K562 (cell line): ENCODE measurements at regions not wholly inside any gene's neighbourhood (a gene's known extent, or its start where the extent isn't known, plus 50 kb on each side); places are given as distances from the start of the nearest gene placed in this dataset.

Source experiments
- CBX5 ChIP-seq: IDR thresholded peaks from 2 replicates; pipeline ENCODE4 v1.6.1; 2014; ENCODE audit warnings: low read depth, borderline replicate concordance
- ETV1 ChIP-seq: fragments of 450-650 bp; conservative IDR thresholded peaks from 2 replicates; pipeline ENCODE4 v1.6.1; 2016; ENCODE audit warnings: missing genetic modification characterization, control low read depth, low read depth, missing compliant biosample characterization
- FOXK2 ChIP-seq, 2 experiments: fragments of 450-650 bp; IDR thresholded peaks in 1 of 2; conservative IDR thresholded peaks in 1 of 2; 2 replicates each; pipeline ENCODE4 v1.6.1; 2016; ENCODE audit warnings: low read depth in 2 of 2, mild to moderate bottlenecking in 1 of 2
- KAT7 ChIP-seq: sonication (generic); formaldehyde crosslinking; IDR thresholded peaks from 2 replicates; pipeline ENCODE4 v1.8.0; 2022; ENCODE audit warnings: missing genetic modification reagents, mild to moderate bottlenecking, borderline replicate concordance
- MEF2A ChIP-seq: IDR thresholded peaks from 2 replicates; pipeline ENCODE4 v1.6.1; 2011; ENCODE audit warnings: low read depth, mild to moderate bottlenecking, low read length, moderate library complexity; ENCODE audit not compliant: control insufficient read depth
- MEIS2 ChIP-seq: fragments of 450-650 bp; IDR thresholded peaks from 2 replicates; pipeline ENCODE4 v1.6.1; 2014; ENCODE audit warnings: mild to moderate bottlenecking; ENCODE audit not compliant: partially characterized antibody
- MIER1 ChIP-seq: fragments of 450-650 bp; IDR thresholded peaks from 2 replicates; pipeline ENCODE4 v1.6.1; 2016; ENCODE audit warnings: antibody characterized with exemption, mild to moderate bottlenecking, low read depth
- NEUROD1 ChIP-seq: fragments of 150-350 bp; IDR thresholded peaks from 2 replicates; pipeline ENCODE4 v1.6.1; 2014; ENCODE audit warnings: borderline replicate concordance, low read length, low read depth; ENCODE audit not compliant: partially characterized antibody
- NFE2 ChIP-seq: IDR thresholded peaks from 2 replicates; pipeline ENCODE4 v1.6.1; 2014; ENCODE audit warnings: antibody characterized with exemption, low read depth
- POLR2A ChIP-seq: fragments of 450-650 bp; conservative IDR thresholded peaks from 2 replicates; pipeline ENCODE4 v1.6.1; 2016
- RBM15 ChIP-seq: fragments of 200-400 bp; formaldehyde crosslinking; IDR thresholded peaks from 2 replicates; pipeline ENCODE4 v1.6.1; 2018; ENCODE audit warnings: mild to moderate bottlenecking, low read length, moderate library complexity; ENCODE audit not compliant: insufficient read depth
- SETDB1 ChIP-seq: IDR thresholded peaks from one replicate; pipeline ENCODE4 v1.6.1; 2012; ENCODE audit warnings: low read length, control low read depth, inconsistent platforms
- SIX5 ChIP-seq, 2 experiments: IDR thresholded peaks; 2 replicates each; pipeline ENCODE4 v1.6.1; 2011; ENCODE audit warnings: low read length in 2 of 2, borderline replicate concordance in 1 of 2, low read depth in 1 of 2, mild to moderate bottlenecking in 1 of 2, moderate library complexity in 1 of 2; ENCODE audit not compliant: insufficient read depth in 1 of 2
- SMAD4 ChIP-seq: fragments of 250-450 bp; sonication (Bioruptor Pico); conservative IDR thresholded peaks from 2 replicates; pipeline ENCODE4 v1.8.0; 2021; ENCODE audit warnings: inconsistent platforms, mild to moderate bottlenecking, moderate library complexity
- SMARCA5 ChIP-seq: fragments of 450-650 bp; IDR thresholded peaks from 2 replicates; pipeline ENCODE4 v1.6.1; 2016
- ZBTB7A ChIP-seq: IDR thresholded peaks from 2 replicates; pipeline ENCODE4 v1.6.1; 2011; ENCODE audit warnings: low read depth, mild to moderate bottlenecking, low read length, moderate library complexity, borderline replicate concordance; ENCODE audit not compliant: control insufficient read depth
- ZFP91 ChIP-seq: sonication (generic); formaldehyde crosslinking; IDR thresholded peaks from 2 replicates; pipeline ENCODE4 v1.8.0; 2022; ENCODE audit warnings: mild to moderate bottlenecking, missing genetic modification reagents
- ZNF134 ChIP-seq: fragments of 250-450 bp; sonication (Bioruptor Pico); conservative IDR thresholded peaks from 2 replicates; pipeline ENCODE4 v1.4.0; 2020
- ZNF407 ChIP-seq: fragments of 450-650 bp; IDR thresholded peaks from 2 replicates; pipeline ENCODE4 v1.6.1; 2016; ENCODE audit warnings: low read depth
- ZNF696 ChIP-seq: fragments of 250-450 bp; sonication (Bioruptor Pico); conservative IDR thresholded peaks from 2 replicates; pipeline ENCODE4 v1.4.0; 2020; ENCODE audit warnings: mild to moderate bottlenecking, moderate library complexity

- TF ChIP-seq ETV1 (0 out of 2 replicates have a peak, but pooled peaks have one; percentile 26), ZNF407 (no peak), ZNF696 (CRISPR knock-in tag) (no peak), ZFP91 (CRISPR knock-in tag) (no peak), ZBTB7A (no peak), MEF2A (no peak), SMAD4 (peak; percentile 51; the same call in 1 of the 2 replicates), MIER1 (no peak), ZNF134 (no peak), POLR2A (no peak), NEUROD1 (no peak), SIX5 (IDR thresholded peaks at IDR 0.05; ENCODE audit: borderline replicate concordance in 1 of 2, insufficient read depth in 1 of 2, low read depth in 1 of 2, low read length in 2 of 2) (no peak), SETDB1 (no peak), KAT7 (CRISPR knock-in tag) (no peak), SMARCA5 (no peak), RBM15 (no peak), FOXK2 (conservative IDR thresholded peaks at IDR 0.05 in 1 of 2, IDR thresholded peaks at IDR 0.05 in 1 of 2; ENCODE audit: low read depth in 2 of 2) (no peak), NFE2 (no peak), MEIS2 (no peak), CBX5 (no peak)
Observed at GRCh38 chr10:21273400-21273968, 252.0 kb downstream of the SKIDA1 start (continued).
